Urinary bladder (tissue), 3 donors: ENCODE measurements at regions not wholly inside any gene's neighbourhood (a gene's known extent, or its start where the extent isn't known, plus 50 kb on each side); places are given as distances from the start of the nearest gene placed in this dataset.

ENCODE experiments used
- DNase-seq: peaks from one replicate; pipeline ENCODE4 v3.0.0-alpha.2; 2015; ENCODE audit errors: extremely low spot score
- H3K27ac ChIP-seq: one replicate; pipeline ENCODE4 v1.5.1; 2013; ENCODE audit warnings: low read depth, mild to moderate bottlenecking, moderate library complexity
- H3K36me3 ChIP-seq: one replicate; pipeline ENCODE4 v1.6.1; 2013; ENCODE audit warnings: mild to moderate bottlenecking, moderate library complexity; ENCODE audit not compliant: insufficient read depth
- H3K4me1 ChIP-seq: one replicate; pipeline ENCODE4 v1.6.1; 2013; ENCODE audit warnings: mild to moderate bottlenecking, moderate library complexity; ENCODE audit not compliant: insufficient read depth
- H3K4me3 ChIP-seq: one replicate; pipeline ENCODE4 v1.5.1; 2013; ENCODE audit warnings: low read depth, low read length
- WGBS: extraction: QIAGEN DNeasy Blood & Tissue Kit; methylation state at CpG from one replicate; pipeline ENCODE4 v1.1.7; 2013; 5-methylcytosine and 5-hydroxymethylcytosine counted together
- donor health status: healthy with polysubstance abuse.
- donor health status: healthy.

GRCh38 chr2:18684206-18685038, 95.1 kb upstream of the NT5C1B start:
- H3K27ac ChIP-seq: peak overlapping the region; percentile 18
- H3K36me3 ChIP-seq: no peaks in the 10 kb centered on the region
- no peak overlapping the region for H3K4me3 ChIP-seq
- DNase-seq: peak; percentile 49
- WGBS: 21% methylated on average over 2 of the region's 2 CpGs
- H3K4me1 ChIP-seq: no peaks in the 10 kb centered on the region

- no peaks in the 10 kb centered on the region for H3K36me3 ChIP-seq
- no peak overlapping the region for H3K4me3 ChIP-seq
- DNase-seq: no peak
- 84% methylated on average over 1 of the region's 1 CpG for WGBS
- H3K4me1 ChIP-seq: no peaks in the 10 kb centered on the region
- no peak overlapping the region for H3K27ac ChIP-seq
Observed at GRCh38 chr2:18682681-18683080, 93.3 kb upstream of the NT5C1B start.

- Histone ChIP-seq H3K27ac (no peak overlapping the region), H3K4me3 (no peak overlapping the region), H3K36me3 (no peaks in the 10 kb centered on the region), H3K4me1 (no peaks in the 10 kb centered on the region)
- no peak for DNase-seq
- WGBS: 91% methylated on average over 2 of the region's 2 CpGs
Observed at GRCh38 chr2:18677280-18677679, 87.9 kb upstream of the NT5C1B start.

GRCh38 chr2:18674309-18674708, 84.9 kb upstream of the NT5C1B start:
- no peaks in the 10 kb centered on the region for H3K36me3 ChIP-seq
- no peak overlapping the region for H3K4me3 ChIP-seq
- DNase-seq: no peak

GRCh38 chr2:18671363-18671762, 82.0 kb upstream of the NT5C1B start:
- Histone ChIP-seq H3K36me3 (peaks cover 2% of the 10 kb centered on the region), H3K27ac (no peak overlapping the region)
- DNase-seq: no peak

More at GRCh38 chr2:18674309-18674708, 84.9 kb upstream of the NT5C1B start:
- Histone ChIP-seq H3K27ac (no peak overlapping the region), H3K4me1 (no peaks in the 10 kb centered on the region)

GRCh38 chr2:18668221-18668620, 78.9 kb upstream of the NT5C1B start:
- DNase-seq: no peak
- H3K4me1 ChIP-seq: no peaks in the 10 kb centered on the region
- peaks cover 2% of the 10 kb centered on the region for H3K36me3 ChIP-seq
- H3K4me3 ChIP-seq: no peak overlapping the region
- 34% methylated on average over 2 of the region's 2 CpGs for WGBS
- H3K27ac ChIP-seq: no peak overlapping the region

More at GRCh38 chr2:18671363-18671762, 82.0 kb upstream of the NT5C1B start:
- H3K4me1 ChIP-seq: no peaks in the 10 kb centered on the region
- H3K4me3 ChIP-seq: no peak overlapping the region

- DNase-seq: no peak
- 66% methylated on average over 1 of the region's 1 CpG for WGBS
- no peaks in the 10 kb centered on the region for H3K4me1 ChIP-seq
Observed at GRCh38 chr2:18664421-18664820, 75.1 kb upstream of the NT5C1B start.

GRCh38 chr2:18663861-18664260, 74.5 kb upstream of the NT5C1B start:
- WGBS: 72% methylated on average over 3 of the region's 3 CpGs
- no peak overlapping the region for H3K27ac ChIP-seq
- DNase-seq: no peak
- H3K4me3 ChIP-seq: no peak overlapping the region
- no peaks in the 10 kb centered on the region for H3K4me1 ChIP-seq
- peaks cover 2% of the 10 kb centered on the region for H3K36me3 ChIP-seq

More at GRCh38 chr2:18664421-18664820, 75.1 kb upstream of the NT5C1B start:
- Histone ChIP-seq H3K27ac (no peak overlapping the region), H3K36me3 (peaks cover 2% of the 10 kb centered on the region), H3K4me3 (no peak overlapping the region)

- Histone ChIP-seq H3K27ac (no peak overlapping the region), H3K4me3 (no peak overlapping the region), H3K36me3 (peaks cover 2% of the 10 kb centered on the region), H3K4me1 (no peaks in the 10 kb centered on the region)
- no peak for DNase-seq
- 74% methylated on average over 5 of the region's 5 CpGs for WGBS
Observed at GRCh38 chr2:18662689-18663088, 73.3 kb upstream of the NT5C1B start.

- WGBS: 47% methylated on average over 1 of the region's 1 CpG
- no peak overlapping the region for H3K27ac ChIP-seq
- no peak for DNase-seq
- no peaks in the 10 kb centered on the region for H3K36me3 ChIP-seq
- no peak overlapping the region for H3K4me3 ChIP-seq
- no peaks in the 10 kb centered on the region for H3K4me1 ChIP-seq
Observed at GRCh38 chr2:18659915-18660314, 70.5 kb upstream of the NT5C1B start.

GRCh38 chr2:18656048-18656447, 66.7 kb upstream of the NT5C1B start:
- H3K4me1 ChIP-seq: no peaks in the 10 kb centered on the region
- H3K4me3 ChIP-seq: no peak overlapping the region
- WGBS: 74% methylated on average over 2 of the region's 2 CpGs
- DNase-seq: no peak
- no peak overlapping the region for H3K27ac ChIP-seq
- H3K36me3 ChIP-seq: peaks cover 1% of the 10 kb centered on the region

GRCh38 chr2:18651842-18652774, 62.7 kb upstream of the NT5C1B start:
- 43% methylated on average over 3 of the region's 3 CpGs for WGBS
- Histone ChIP-seq H3K4me1 (no peaks in the 10 kb centered on the region), H3K4me3 (no peak overlapping the region), H3K27ac (no peak overlapping the region), H3K36me3 (peaks cover 1% of the 10 kb centered on the region)
- no peak for DNase-seq

- Histone ChIP-seq H3K4me3 (no peak overlapping the region), H3K4me1 (no peaks in the 10 kb centered on the region), H3K27ac (no peak overlapping the region), H3K36me3 (peaks cover 5% of the 10 kb centered on the region)
- WGBS: 40% methylated on average over 2 of the region's 2 CpGs
- peak; percentile 40 for DNase-seq
Observed at GRCh38 chr2:18650221-18650620, 60.9 kb upstream of the NT5C1B start.
